ENCODE measurements at regions not wholly inside any gene's neighbourhood (a gene's known extent, or its start where the extent isn't known, plus 50 kb on each side); places are given as distances from the start of the nearest gene placed in this dataset.

GRCh38 chr21:35563885-35564451 is 496.4 kb downstream of the SETD4 start:
- TF ChIP-seq CTCF (conservative IDR thresholded peaks at IDR 0.05; ENCODE audit: low read length), result no peak
- no peak for TF ChIP-seq EZH2phosphoT487 (IDR thresholded peaks at IDR 0.05; ENCODE audit: borderline replicate concordance, low read depth, low read length)

All from OCI-LY7 (cell line).